Embryonic facial prominence (tissue), 1 donor: ENCODE measurements at regions not wholly inside any gene's neighbourhood (a gene's known extent, or its start where the extent isn't known, plus 50 kb on each side); places are given as distances from the start of the nearest gene placed in this dataset.

Experiments
- DNase-seq: peaks from one replicate; pipeline ENCODE4 v3.0.0-alpha.2; 2016; ENCODE audit errors: extremely low spot score

- no peak for DNase-seq
These were observed 58.4 kb downstream of the ARL4C start for GRCh38 chr2:234438305-234438977.

GRCh38 chr2:234437642-234438304 lies 59.1 kb downstream of the ARL4C start:
- no peak for DNase-seq

GRCh38 chr2:234436482-234436837 lies 60.4 kb downstream of the ARL4C start:
- DNase-seq = no peak

GRCh38 chr2:234435836-234436481 lies 60.9 kb downstream of the ARL4C start:
- DNase-seq = no peak

GRCh38 chr2:234433201-234433600 lies 63.7 kb downstream of the ARL4C start:
- no peak for DNase-seq

- DNase-seq = no peak
These were observed 66.0 kb downstream of the ARL4C start for GRCh38 chr2:234430871-234431270.

- no peak for DNase-seq
These were observed 67.6 kb downstream of the ARL4C start for GRCh38 chr2:234429265-234429664.

GRCh38 chr2:234427081-234428061 lies 69.5 kb downstream of the ARL4C start:
- peak; percentile 43 for DNase-seq

- no peak for DNase-seq
These were observed 70.3 kb downstream of the ARL4C start for GRCh38 chr2:234426616-234427015.

GRCh38 chr2:234425639-234426603 lies 71.0 kb downstream of the ARL4C start:
- no peak for DNase-seq

- DNase-seq = no peak
These were observed 73.0 kb downstream of the ARL4C start for GRCh38 chr2:234423884-234424283.

GRCh38 chr2:234422981-234423431 lies 73.9 kb downstream of the ARL4C start:
- no peak for DNase-seq

GRCh38 chr2:234422273-234422732 lies 74.6 kb downstream of the ARL4C start:
- no peak for DNase-seq

GRCh38 chr2:234420408-234420807 lies 76.5 kb downstream of the ARL4C start:
- no peak for DNase-seq

GRCh38 chr2:234419726-234420125 lies 77.2 kb downstream of the ARL4C start:
- DNase-seq = no peak

- DNase-seq = no peak
These were observed 81.2 kb downstream of the ARL4C start for GRCh38 chr2:234415706-234416105.

- no peak for DNase-seq
These were observed 82.3 kb downstream of the ARL4C start for GRCh38 chr2:234414596-234414995.

GRCh38 chr2:234412726-234413125 lies 84.2 kb downstream of the ARL4C start:
- no peak for DNase-seq

GRCh38 chr2:234411793-234412192 lies 85.1 kb downstream of the ARL4C start:
- no peak for DNase-seq

- no peak for DNase-seq
These were observed 86.4 kb downstream of the ARL4C start for GRCh38 chr2:234410526-234410925.

GRCh38 chr2:234409590-234409989 lies 87.3 kb downstream of the ARL4C start:
- no peak for DNase-seq
